ENCODE measurements at regions not wholly inside any gene's neighbourhood (a gene's known extent, or its start where the extent isn't known, plus 50 kb on each side); places are given as distances from the start of the nearest gene placed in this dataset.

- H3K4me1 ChIP-seq (ENCODE audit: insufficient read depth, low read length) = no peaks in the 10 kb centered on the region
- H3K27me3 ChIP-seq (ENCODE audit: insufficient read depth, low read length) = no peaks in the 10 kb centered on the region
- H3K36me3 ChIP-seq (ENCODE audit: insufficient read depth, low read depth, low read length) = no peaks in the 10 kb centered on the region
- no peak overlapping the region for H3K4me3 ChIP-seq (ENCODE audit: low read length)
- no peak overlapping the region for H3K9ac ChIP-seq (ENCODE audit: low read depth, low read length)
- H3K9me3 ChIP-seq (ENCODE audit: insufficient read depth, low read depth, low read length) = no peaks in the 10 kb centered on the region
- no peak overlapping the region for H3K27ac ChIP-seq (ENCODE audit: low read length)
These were observed 55.2 kb upstream of the ACTBL2 start for GRCh38 chr5:57537811-57538210.

GRCh38 chr5:57532513-57533497 lies 50.2 kb upstream of the ACTBL2 start:
- no peak overlapping the region for H3K9ac ChIP-seq (ENCODE audit: low read depth, low read length)
- no peaks in the 10 kb centered on the region for H3K9me3 ChIP-seq (ENCODE audit: insufficient read depth, low read depth, low read length)
- H3K4me3 ChIP-seq (ENCODE audit: low read length) = no peak overlapping the region
- H3K27ac ChIP-seq (ENCODE audit: low read length) = no peak overlapping the region
- H3K4me1 ChIP-seq (ENCODE audit: insufficient read depth, low read length) = no peaks in the 10 kb centered on the region
- no peaks in the 10 kb centered on the region for H3K27me3 ChIP-seq (ENCODE audit: insufficient read depth, low read length)
- H3K36me3 ChIP-seq (ENCODE audit: insufficient read depth, low read depth, low read length) = no peaks in the 10 kb centered on the region
